ENCODE measurements at regions not wholly inside any gene's neighbourhood (a gene's known extent, or its start where the extent isn't known, plus 50 kb on each side); places are given as distances from the start of the nearest gene placed in this dataset.

DNA sequence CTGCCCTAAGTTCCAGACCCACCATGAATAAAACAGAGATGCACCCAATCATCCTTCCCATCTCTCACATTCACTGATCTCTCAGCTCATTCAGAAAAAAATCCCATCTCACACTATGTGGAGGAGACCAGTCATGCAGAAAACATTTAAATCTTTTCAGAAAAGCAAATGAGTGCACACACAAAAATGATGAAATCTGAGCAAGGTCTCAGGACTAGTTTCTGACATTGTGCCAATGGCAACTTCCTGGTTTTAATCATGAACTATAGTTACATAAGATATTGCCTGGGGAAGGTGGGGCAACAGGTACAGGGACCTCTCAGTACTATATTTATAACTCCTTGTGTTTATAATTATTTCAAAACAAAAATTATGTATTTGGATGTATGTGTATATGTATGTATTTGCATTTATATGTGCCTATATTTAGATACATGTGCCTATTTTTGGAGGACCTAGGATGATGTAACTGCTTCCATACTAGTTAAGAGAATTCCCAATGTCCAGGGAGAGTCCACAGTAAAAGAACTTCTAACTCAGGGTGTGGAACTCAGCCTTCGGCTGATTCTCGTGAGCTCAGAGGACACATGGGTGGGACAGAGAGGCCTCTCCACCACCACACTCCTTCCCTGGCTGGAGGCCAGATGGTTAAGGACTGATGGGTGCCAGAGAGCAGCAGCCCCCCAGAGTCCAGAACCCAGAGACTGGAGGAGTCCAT, 71.7 kb upstream of the MAP3K4 start:
- TF ChIP-seq, protein P1, sequence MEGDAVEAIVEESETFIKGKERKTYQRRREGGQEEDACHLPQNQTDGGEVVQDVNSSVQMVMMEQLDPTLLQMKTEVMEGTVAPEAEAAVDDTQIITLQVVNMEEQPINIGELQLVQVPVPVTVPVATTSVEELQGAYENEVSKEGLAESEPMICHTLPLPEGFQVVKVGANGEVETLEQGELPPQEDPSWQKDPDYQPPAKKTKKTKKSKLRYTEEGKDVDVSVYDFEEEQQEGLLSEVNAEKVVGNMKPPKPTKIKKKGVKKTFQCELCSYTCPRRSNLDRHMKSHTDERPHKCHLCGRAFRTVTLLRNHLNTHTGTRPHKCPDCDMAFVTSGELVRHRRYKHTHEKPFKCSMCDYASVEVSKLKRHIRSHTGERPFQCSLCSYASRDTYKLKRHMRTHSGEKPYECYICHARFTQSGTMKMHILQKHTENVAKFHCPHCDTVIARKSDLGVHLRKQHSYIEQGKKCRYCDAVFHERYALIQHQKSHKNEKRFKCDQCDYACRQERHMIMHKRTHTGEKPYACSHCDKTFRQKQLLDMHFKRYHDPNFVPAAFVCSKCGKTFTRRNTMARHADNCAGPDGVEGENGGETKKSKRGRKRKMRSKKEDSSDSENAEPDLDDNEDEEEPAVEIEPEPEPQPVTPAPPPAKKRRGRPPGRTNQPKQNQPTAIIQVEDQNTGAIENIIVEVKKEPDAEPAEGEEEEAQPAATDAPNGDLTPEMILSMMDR (IDR thresholded peaks at IDR 0.05; ENCODE audit: insufficient read depth, low read length) = no peak
- no peak for TF ChIP-seq GABPA (IDR thresholded peaks at IDR 0.05; ENCODE audit: low read depth)
- TF ChIP-seq POLR2AphosphoS5 (IDR thresholded peaks at IDR 0.05; ENCODE audit: low read depth) = no peak

Data from HL-60 (cell line).